GM23248 (cell line): ENCODE measurements at regions not wholly inside any gene's neighbourhood (a gene's known extent, or its start where the extent isn't known, plus 50 kb on each side); places are given as distances from the start of the nearest gene placed in this dataset.

Source experiments
- EZH2 ChIP-seq: fragments of 200-600 bp; sonication (generic); IDR thresholded peaks from 2 replicates; pipeline ENCODE4 v1.6.1; 2018; ENCODE audit warnings: antibody characterized with exemption, mild to moderate bottlenecking; ENCODE audit not compliant: insufficient read depth, poor library complexity, severe bottlenecking
- EZH2phosphoT487 ChIP-seq: fragments of 200-600 bp; sonication (generic); IDR thresholded peaks from 2 replicates; pipeline ENCODE4 v1.6.1; 2018; ENCODE audit warnings: antibody characterized with exemption, moderate library complexity, mild to moderate bottlenecking, low read depth; ENCODE audit not compliant: insufficient read depth

GRCh38 chr18:7470101-7470500 is 97.0 kb upstream of the PTPRM start:
- no peak for TF ChIP-seq EZH2phosphoT487
- TF ChIP-seq EZH2: no peak
